Lower lobe of right lung (tissue), 2 donors: ENCODE measurements at regions not wholly inside any gene's neighbourhood (a gene's known extent, or its start where the extent isn't known, plus 50 kb on each side); places are given as distances from the start of the nearest gene placed in this dataset.

Experiments used
- ATAC-seq, 2 donors: fragments of 200-7000 bp; cut with Tn5 transposase; one replicate each; pipeline ENCODE4 v1.9.1; 2020 to 2022; ENCODE audit warnings: mild to moderate bottlenecking in 2 of 2, moderate library complexity in 2 of 2
- DNase-seq: peaks from one replicate; pipeline ENCODE4 v3.0.0-alpha.2; 2020
- H3K27ac ChIP-seq: fragments of 200-600 bp; one replicate; pipeline ENCODE4 v1.8.0; 2022
- H3K27me3 ChIP-seq: fragments of 200-600 bp; one replicate; pipeline ENCODE4 v1.8.0; 2022; ENCODE audit warnings: low read depth
- H3K36me3 ChIP-seq: fragments of 200-600 bp; one replicate; pipeline ENCODE4 v1.8.0; 2022; ENCODE audit warnings: mild to moderate bottlenecking
- H3K4me1 ChIP-seq: fragments of 200-600 bp; one replicate; pipeline ENCODE4 v1.8.0; 2022
- H3K4me3 ChIP-seq: fragments of 200-600 bp; one replicate; pipeline ENCODE4 v1.8.0; 2022; ENCODE audit warnings: mild to moderate bottlenecking
- H3K9me3 ChIP-seq: fragments of 200-600 bp; one replicate; pipeline ENCODE4 v1.8.0; 2022
- CTCF ChIP-seq: fragments of 200-600 bp; IDR thresholded peaks from one replicate; pipeline ENCODE4 v1.8.0; 2022; ENCODE audit warnings: antibody characterized with exemption, mild to moderate bottlenecking
- intact Hi-C: fragments of 100-400 bp; cut with DNase I; formaldehyde crosslinking; loops from one replicate; pipeline ENCODE4 v1.11.0; 2022
- donor health status: DM: no; HTN: yes; CAD: no; lungs with severe emphysema.

- no peaks in the 10 kb centered on the region for H3K9me3 ChIP-seq
- no peaks in the 10 kb centered on the region for H3K36me3 ChIP-seq
- H3K4me3 ChIP-seq: no peak overlapping the region
- DNase-seq (no peak), ATAC-seq (no peak)
- no peaks in the 10 kb centered on the region for H3K4me1 ChIP-seq
- no peaks in the 10 kb centered on the region for H3K27me3 ChIP-seq
- intact Hi-C loops: no loop called here
- no peak for TF ChIP-seq CTCF
- H3K27ac ChIP-seq: no peak overlapping the region
These were observed 2276.3 kb downstream of the MAT2B start for GRCh38 chr5:165781738-165782137.

GRCh38 chr5:165783024-165783423 is 2277.6 kb downstream of the MAT2B start:
- intact Hi-C loops: no loop called here
- H3K27ac ChIP-seq: no peak overlapping the region
- H3K27me3 ChIP-seq: no peaks in the 10 kb centered on the region
- no peak overlapping the region for H3K4me3 ChIP-seq
- no peak for TF ChIP-seq CTCF
- DNase-seq: no peak
- H3K36me3 ChIP-seq: no peaks in the 10 kb centered on the region
- H3K4me1 ChIP-seq: no peaks in the 10 kb centered on the region
- H3K9me3 ChIP-seq: no peaks in the 10 kb centered on the region
- ATAC-seq: no peak

- no peak for TF ChIP-seq CTCF
- intact Hi-C loops: no loop called here
- H3K9me3 ChIP-seq: no peaks in the 10 kb centered on the region
- no peaks in the 10 kb centered on the region for H3K36me3 ChIP-seq
- H3K27ac ChIP-seq: no peak overlapping the region
- H3K27me3 ChIP-seq: no peaks in the 10 kb centered on the region
- ATAC-seq (no peak), DNase-seq (no peak)
- H3K4me1 ChIP-seq: no peaks in the 10 kb centered on the region
- H3K4me3 ChIP-seq: no peak overlapping the region
These were observed 2280.7 kb downstream of the MAT2B start for GRCh38 chr5:165786073-165786472.

- Histone ChIP-seq H3K36me3 (no peaks in the 10 kb centered on the region), H3K27me3 (no peaks in the 10 kb centered on the region), H3K4me1 (no peaks in the 10 kb centered on the region), H3K9me3 (no peaks in the 10 kb centered on the region), H3K4me3 (no peak overlapping the region), H3K27ac (no peak overlapping the region)
- no peak for ATAC-seq
- DNase-seq: no peak
- intact Hi-C loops: no loop called here
- TF ChIP-seq CTCF: no peak
These were observed 2289.7 kb downstream of the MAT2B start for GRCh38 chr5:165795073-165795472.

GRCh38 chr5:165805756-165806155 is 2300.3 kb downstream of the MAT2B start:
- Histone ChIP-seq H3K4me1 (no peaks in the 10 kb centered on the region), H3K36me3 (no peaks in the 10 kb centered on the region), H3K27me3 (no peaks in the 10 kb centered on the region), H3K27ac (no peak overlapping the region), H3K4me3 (no peak overlapping the region), H3K9me3 (no peaks in the 10 kb centered on the region)
- intact Hi-C loops: no loop called here
- DNase-seq: no peak
- no peak for ATAC-seq
- TF ChIP-seq CTCF: no peak

- H3K4me3 ChIP-seq: no peak overlapping the region
- no peak overlapping the region for H3K27ac ChIP-seq
- H3K9me3 ChIP-seq: no peaks in the 10 kb centered on the region
- no peaks in the 10 kb centered on the region for H3K27me3 ChIP-seq
- DNase-seq (no peak), ATAC-seq (no peak)
- H3K4me1 ChIP-seq: no peaks in the 10 kb centered on the region
- TF ChIP-seq CTCF: no peak
- H3K36me3 ChIP-seq: no peaks in the 10 kb centered on the region
- intact Hi-C loops: no loop called here
These were observed 2302.9 kb downstream of the MAT2B start for GRCh38 chr5:165808335-165808734.
